GM21723 (cell line): ENCODE measurements at regions not wholly inside any gene's neighbourhood (a gene's known extent, or its start where the extent isn't known, plus 50 kb on each side); places are given as distances from the start of the nearest gene placed in this dataset.

Experiments used
- ATAC-seq: cut with Tn5 transposase; IDR thresholded peaks from one replicate; pipeline ENCODE4 v1.9.1; 2021; ENCODE audit warnings: mild to moderate bottlenecking, moderate library complexity; ENCODE audit not compliant: unreplicated experiment

DNA sequence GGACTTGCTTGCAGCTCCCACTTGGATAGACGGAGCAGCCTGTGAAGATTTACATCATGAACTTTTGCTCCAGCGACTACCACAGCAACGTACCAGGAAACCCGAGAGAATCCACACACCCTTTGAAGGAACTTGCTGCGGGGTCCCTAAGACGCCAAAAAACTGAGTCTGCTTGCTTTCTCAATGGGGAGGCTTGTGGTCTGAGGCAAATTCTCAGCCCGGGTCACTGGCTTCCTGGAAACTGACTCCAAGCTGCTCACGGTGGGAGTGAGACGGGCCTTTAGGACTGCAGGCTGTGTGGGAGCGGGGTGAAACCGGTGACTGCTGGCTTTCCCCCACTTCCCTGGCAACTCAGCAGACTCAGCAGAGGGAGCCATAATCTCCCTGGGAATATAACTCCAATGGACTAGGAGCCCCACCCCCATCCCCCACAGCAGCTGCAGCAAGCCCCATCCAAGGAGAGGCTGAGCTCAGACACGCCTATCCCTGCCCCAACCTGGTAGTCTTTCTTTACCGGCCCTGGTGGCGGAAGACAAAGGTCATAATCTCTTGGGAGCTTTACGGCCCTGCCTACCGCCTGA lies 466.0 kb downstream of the CAAP1 start:
- ATAC-seq = no peak

GRCh38 chr9:26418480-26418879 lies 474.1 kb downstream of the CAAP1 start:
- no peak for ATAC-seq

DNA sequence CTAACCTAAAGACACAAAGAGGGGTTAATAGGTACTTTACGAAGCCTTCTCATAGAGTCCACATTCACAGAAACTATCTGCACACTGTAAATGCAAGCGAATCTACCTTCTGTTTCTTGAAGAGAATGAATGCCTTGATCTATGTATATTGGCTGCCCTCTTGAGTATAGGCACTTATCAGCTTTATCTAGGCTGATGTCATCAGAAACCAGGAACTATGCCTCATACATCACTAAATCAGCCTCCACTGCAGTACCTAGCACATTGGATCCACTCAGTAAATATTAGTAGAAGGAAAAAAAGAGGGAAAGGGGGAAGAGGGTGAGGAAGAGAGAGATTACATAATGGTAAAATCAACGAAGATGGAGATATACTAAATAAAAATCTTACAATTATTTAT lies 477.1 kb downstream of the CAAP1 start:
- no peak for ATAC-seq

- no peak for ATAC-seq
Measured at GRCh38 chr9:26413611-26414010, 479.0 kb downstream of the CAAP1 start.

DNA sequence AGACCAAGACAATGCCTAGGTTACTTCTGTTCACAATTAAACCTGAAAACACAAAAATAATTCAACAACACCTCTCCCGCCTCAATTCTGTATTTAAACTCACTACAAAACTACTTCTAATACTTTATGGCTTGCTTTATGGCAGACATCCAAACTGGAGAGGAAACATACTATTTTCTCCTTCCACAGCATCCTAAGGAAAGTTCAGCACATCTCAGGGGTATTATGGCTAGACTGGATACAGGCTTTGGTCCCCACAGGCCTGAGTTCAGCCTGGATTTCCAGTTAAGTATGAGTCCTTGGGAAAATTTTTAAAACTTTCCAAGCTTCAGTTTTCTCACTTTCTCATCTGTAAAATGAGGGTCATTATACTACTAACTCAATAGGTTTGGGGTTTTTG lies 480.2 kb downstream of the CAAP1 start:
- no peak for ATAC-seq

- ATAC-seq = no peak
Measured at GRCh38 chr9:26406676-26407075, 485.9 kb downstream of the CAAP1 start.

- ATAC-seq = no peak
Measured at GRCh38 chr9:26399556-26399955, 493.0 kb downstream of the CAAP1 start.

DNA sequence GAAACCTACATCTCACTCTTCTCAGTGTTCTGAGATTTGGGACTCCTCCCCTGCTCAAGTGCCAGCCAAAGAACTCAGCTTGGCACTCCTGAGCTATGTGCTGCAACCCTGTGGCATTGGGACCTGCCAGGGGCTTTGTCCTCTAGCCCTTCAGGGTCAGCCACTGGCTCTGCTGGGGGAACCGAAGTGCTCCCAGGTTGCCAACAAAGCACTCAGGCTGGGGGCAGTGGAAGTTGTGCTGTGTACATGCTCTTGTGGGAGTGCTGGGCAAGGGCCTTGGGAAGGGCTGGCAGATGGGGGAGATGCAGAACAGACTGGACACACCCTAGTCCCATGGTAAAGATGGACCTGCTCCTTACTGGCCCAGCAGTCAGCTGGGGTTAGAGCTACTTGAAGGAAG lies 498.6 kb downstream of the CAAP1 start:
- no peak for ATAC-seq

- no peak for ATAC-seq
Measured at GRCh38 chr9:26392639-26393038, 500.0 kb downstream of the CAAP1 start.

DNA sequence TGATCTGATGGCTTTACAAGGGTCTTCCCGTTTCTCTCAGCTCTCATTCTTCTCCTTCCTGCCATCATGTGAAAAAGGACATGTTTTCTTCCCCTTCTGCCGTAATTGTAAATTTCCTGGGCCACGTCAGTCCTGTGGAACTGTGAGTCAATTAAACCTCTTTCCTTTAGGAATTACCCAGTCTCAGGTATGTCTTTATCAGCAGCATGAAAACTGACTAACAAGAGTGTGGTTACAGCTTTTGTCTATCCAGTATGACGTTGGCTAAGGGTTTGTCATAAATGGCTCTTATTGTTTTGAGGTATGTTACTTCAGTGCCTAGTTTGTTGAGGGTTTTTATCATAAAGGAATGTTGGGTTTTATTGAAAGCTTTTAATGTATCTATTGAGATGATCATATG lies 501.6 kb downstream of the CAAP1 start:
- ATAC-seq = no peak

DNA sequence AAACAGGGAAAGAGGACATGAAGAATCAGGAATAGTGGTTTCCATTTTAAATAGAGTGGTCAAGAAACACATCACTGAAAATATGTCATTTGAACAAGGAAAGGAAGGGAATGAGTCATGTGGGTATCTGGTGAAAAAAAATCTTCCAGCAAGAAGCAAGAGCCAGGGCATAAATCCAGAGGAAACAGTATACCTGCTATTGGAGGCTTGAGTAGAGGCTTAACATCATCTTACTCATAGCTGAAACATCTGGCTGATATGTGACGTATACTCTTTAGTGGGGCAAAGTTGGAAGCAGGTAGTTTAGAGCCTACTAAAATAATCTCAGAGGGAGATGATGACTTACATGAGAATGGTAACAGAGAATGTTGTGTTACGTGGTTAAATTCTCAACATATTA lies 517.2 kb downstream of the CAAP1 start:
- no peak for ATAC-seq

GRCh38 chr9:26373616-26374015 lies 519.0 kb downstream of the CAAP1 start:
- ATAC-seq = no peak

- ATAC-seq = no peak
Measured at GRCh38 chr9:26371236-26371635, 521.4 kb downstream of the CAAP1 start.

DNA sequence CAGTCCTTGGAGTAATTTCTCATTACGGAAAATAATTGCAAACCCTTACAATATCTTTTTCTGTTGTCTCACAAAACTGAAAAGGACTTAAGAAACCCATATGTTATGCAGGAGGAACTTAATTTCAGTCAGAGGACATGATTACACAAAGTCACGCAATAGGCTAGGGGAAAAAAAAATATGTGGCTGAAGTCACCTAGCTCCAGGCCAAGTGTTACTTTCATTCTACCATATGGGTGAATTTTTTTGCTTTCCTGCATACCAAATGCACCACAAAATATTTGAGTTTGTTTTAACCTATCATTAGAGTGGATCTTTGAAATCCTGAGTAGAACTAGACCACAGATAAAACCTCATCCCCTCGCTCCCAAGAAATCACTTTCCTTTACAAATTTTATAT lies 523.5 kb downstream of the CAAP1 start:
- no peak for ATAC-seq

DNA sequence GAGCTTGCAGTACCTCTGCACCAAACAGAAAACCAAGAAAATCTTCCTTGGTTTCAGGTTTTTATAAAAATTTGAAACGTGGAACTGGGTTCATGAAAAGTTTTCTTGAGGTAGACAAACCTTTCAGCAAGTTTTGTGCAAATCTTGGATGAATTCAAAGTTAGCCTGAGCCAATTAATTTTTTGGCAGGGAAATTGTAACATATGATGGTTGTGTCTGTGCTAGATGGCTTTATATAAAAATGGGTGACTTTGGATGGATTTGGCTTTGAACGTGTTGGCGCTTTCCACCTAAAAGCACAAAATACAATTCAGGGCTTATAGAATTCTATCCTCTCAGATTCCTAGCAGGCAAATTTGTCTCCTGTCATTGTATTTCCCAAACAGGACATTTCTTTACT lies 524.4 kb downstream of the CAAP1 start:
- ATAC-seq = no peak

DNA sequence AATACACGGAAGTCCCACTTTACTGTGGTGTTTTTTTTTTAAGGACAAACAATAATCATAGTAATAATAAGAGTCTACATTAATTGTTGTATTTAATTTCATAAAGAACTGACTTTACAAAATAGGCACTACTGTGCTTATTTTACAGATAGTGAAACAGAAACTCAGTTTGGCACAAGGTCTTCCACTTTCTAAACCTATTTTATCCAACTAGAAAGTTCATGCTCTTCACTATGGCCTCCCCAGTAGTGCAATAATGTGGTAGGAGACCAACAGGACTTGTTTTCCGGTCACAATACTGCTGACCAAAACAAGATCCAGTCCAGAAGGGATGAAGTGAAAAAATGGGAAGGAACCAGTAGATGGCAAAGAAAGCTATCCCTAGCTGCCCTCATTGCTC lies 531.6 kb downstream of the CAAP1 start:
- ATAC-seq = no peak

GRCh38 chr9:26358836-26359235 lies 533.8 kb downstream of the CAAP1 start:
- no peak for ATAC-seq

- ATAC-seq = no peak
Measured at GRCh38 chr9:26357803-26358344, 534.7 kb downstream of the CAAP1 start.

DNA sequence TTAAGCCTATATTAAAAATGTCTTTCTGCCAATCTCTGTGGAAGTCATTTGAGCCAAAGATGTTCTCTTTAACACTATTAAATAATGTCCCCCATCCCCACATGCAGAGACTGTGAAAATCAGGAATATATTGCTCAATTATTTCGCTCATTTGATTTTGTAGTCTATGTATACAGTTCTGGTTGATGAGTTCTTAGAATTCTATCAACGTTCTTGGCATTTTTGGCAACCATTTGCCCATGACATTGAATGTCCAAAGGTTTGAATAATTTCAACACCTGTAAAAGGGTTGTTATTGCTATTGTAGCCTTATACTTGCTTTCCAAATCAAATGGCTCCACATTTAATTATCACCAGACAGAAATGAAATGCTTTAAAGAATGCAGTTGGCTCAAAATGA lies 536.1 kb downstream of the CAAP1 start:
- no peak for ATAC-seq

DNA sequence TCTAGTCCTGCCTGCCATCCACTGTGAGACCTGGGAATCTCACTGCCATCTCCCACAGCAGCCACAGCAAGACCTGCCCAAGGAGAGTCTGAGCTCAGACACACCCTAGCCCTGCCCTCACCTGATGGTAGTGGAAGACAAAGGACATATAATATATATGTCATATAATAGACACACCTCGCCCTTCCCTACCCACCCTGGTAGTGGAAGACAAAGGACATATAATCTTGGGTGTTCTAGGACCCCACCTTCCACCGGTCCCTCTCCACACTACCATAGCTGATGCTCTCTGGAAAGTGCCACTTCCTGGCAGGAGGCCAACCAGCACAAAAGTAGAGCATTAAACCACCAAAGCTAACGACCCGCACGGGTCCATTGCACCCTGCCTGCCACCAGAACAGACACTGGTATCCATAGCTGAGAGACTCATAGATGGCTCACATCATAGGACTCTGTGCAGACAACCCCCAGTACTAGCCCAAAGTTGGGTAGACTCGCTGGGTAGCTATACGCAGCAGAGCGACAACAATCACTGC lies 545.6 kb downstream of the CAAP1 start:
- no peak for ATAC-seq

GRCh38 chr9:26341545-26341944 lies 551.1 kb downstream of the CAAP1 start:
- ATAC-seq = no peak

GRCh38 chr9:26339796-26340195 lies 552.8 kb downstream of the CAAP1 start:
- ATAC-seq = no peak

DNA sequence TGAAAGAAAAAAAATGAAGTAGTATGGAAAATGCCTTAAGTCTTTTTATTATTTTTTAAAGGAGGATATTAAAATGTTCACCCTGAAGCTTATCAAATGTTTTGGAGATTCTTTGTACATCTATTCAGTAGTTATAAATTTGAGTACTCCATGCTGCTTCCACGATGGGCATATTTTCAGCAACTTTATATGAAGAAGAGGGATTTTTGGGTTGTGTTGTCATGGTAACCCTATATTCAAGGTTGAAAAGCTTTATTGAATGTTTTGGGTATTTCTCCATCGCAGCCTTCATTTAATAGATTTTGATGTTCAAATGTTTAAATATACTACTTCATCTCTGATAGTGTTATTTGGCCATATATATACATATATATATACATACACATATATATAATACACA lies 557.5 kb downstream of the CAAP1 start:
- no peak for ATAC-seq
